Breast epithelium (tissue), 3 donors: ENCODE measurements at regions not wholly inside any gene's neighbourhood (a gene's known extent, or its start where the extent isn't known, plus 50 kb on each side); places are given as distances from the start of the nearest gene placed in this dataset.

ENCODE experiments used
- POLR2A ChIP-seq: fragments of 450-650 bp; IDR thresholded peaks from one replicate; pipeline ENCODE4 v1.6.1; 2016; ENCODE audit warnings: antibody characterized with exemption, mild to moderate bottlenecking, moderate library complexity
- POLR2AphosphoS5 ChIP-seq, 3 donors: sonication (generic); formaldehyde crosslinking; IDR thresholded peaks; one replicate each; pipeline ENCODE4 v1.6.1; 2017; ENCODE audit warnings: antibody characterized with exemption in 3 of 3
- TF ChIP-seq, protein P1 (sequence below), 3 donors: fragments of 450-650 bp; IDR thresholded peaks; one replicate each; pipeline ENCODE4 v1.5.1; 2016 to 2017; ENCODE audit warnings: antibody characterized with exemption in 3 of 3, mild to moderate bottlenecking in 3 of 3, moderate library complexity in 3 of 3

DNA sequence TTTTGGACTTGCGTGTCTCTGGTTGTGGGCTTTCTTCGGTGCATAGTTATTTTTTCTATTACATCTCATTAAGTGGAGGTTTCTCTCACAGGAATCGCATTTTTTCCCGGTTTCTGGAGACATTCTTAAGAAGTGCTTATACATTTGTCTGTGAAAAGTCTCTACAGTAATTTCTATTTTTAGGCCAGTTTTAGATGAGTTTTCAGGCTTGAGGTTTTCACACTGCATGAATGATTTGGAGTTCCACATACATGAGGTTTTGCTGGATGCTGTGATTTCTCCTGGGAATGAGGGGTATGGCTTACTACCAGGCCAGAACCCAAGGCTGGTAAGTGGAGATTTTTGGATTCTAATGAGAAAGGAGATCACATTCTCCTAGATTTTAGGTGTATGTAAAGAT, 422.6 kb upstream of the SLIT2 start:
- TF ChIP-seq, protein P1, sequence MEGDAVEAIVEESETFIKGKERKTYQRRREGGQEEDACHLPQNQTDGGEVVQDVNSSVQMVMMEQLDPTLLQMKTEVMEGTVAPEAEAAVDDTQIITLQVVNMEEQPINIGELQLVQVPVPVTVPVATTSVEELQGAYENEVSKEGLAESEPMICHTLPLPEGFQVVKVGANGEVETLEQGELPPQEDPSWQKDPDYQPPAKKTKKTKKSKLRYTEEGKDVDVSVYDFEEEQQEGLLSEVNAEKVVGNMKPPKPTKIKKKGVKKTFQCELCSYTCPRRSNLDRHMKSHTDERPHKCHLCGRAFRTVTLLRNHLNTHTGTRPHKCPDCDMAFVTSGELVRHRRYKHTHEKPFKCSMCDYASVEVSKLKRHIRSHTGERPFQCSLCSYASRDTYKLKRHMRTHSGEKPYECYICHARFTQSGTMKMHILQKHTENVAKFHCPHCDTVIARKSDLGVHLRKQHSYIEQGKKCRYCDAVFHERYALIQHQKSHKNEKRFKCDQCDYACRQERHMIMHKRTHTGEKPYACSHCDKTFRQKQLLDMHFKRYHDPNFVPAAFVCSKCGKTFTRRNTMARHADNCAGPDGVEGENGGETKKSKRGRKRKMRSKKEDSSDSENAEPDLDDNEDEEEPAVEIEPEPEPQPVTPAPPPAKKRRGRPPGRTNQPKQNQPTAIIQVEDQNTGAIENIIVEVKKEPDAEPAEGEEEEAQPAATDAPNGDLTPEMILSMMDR (IDR thresholded peaks at IDR 0.05): no peak
- no peak for TF ChIP-seq POLR2A
- TF ChIP-seq POLR2AphosphoS5 (IDR thresholded peaks at IDR 0.05): no peak
